ENCODE measurements at regions not wholly inside any gene's neighbourhood (a gene's known extent, or its start where the extent isn't known, plus 50 kb on each side); places are given as distances from the start of the nearest gene placed in this dataset.

- TF ChIP-seq CTCF (IDR thresholded peaks at IDR 0.05) (no peak), POLR2A (IDR thresholded peaks at IDR 0.05) (no peak), EP300 (IDR thresholded peaks at IDR 0.05) (no peak)
Measured at GRCh38 chr2:234649951-234650350, 153.1 kb upstream of the ARL4C start.

All from suprapubic skin (tissue), 3 donors.